ENCODE measurements at regions not wholly inside any gene's neighbourhood (a gene's known extent, or its start where the extent isn't known, plus 50 kb on each side); places are given as distances from the start of the nearest gene placed in this dataset.

- TF ChIP-seq CEBPB (IDR thresholded peaks at IDR 0.05) (no peak), ZBTB7A (IDR thresholded peaks at IDR 0.05; ENCODE audit: low read depth) (no peak)
Observed at GRCh38 chr13:105450784-105451183, 1084.7 kb downstream of the EFNB2 start.

GRCh38 chr13:105448811-105449210 lies 1086.7 kb downstream of the EFNB2 start:
- TF ChIP-seq USF1 (IDR thresholded peaks at IDR 0.05) (no peak), NFIC (IDR thresholded peaks at IDR 0.05) (no peak), TCF12 (IDR thresholded peaks at IDR 0.05; ENCODE audit: low read depth) (no peak), MAX (IDR thresholded peaks at IDR 0.05) (no peak), TEAD4 (IDR thresholded peaks at IDR 0.05) (no peak), EGR1 (IDR thresholded peaks at IDR 0.05) (no peak), REST (IDR thresholded peaks at IDR 0.05; ENCODE audit: low read depth) (no peak), EP300 (IDR thresholded peaks at IDR 0.05; ENCODE audit: borderline replicate concordance) (no peak), RAD21 (IDR thresholded peaks at IDR 0.05; ENCODE audit: low read depth) (no peak), CREB1 (IDR thresholded peaks at IDR 0.05; ENCODE audit: low read depth) (no peak), CEBPB (IDR thresholded peaks at IDR 0.05) (no peak), YY1 (IDR thresholded peaks at IDR 0.05; ENCODE audit: low read depth) (no peak)

- TF ChIP-seq EP300 (IDR thresholded peaks at IDR 0.05; ENCODE audit: borderline replicate concordance) (no peak), RAD21 (IDR thresholded peaks at IDR 0.05; ENCODE audit: low read depth) (no peak), MAX (IDR thresholded peaks at IDR 0.05) (no peak), YY1 (IDR thresholded peaks at IDR 0.05; ENCODE audit: low read depth) (no peak), FOXM1 (IDR thresholded peaks at IDR 0.05; ENCODE audit: borderline replicate concordance, low read depth) (no peak), TEAD4 (IDR thresholded peaks at IDR 0.05) (no peak), USF1 (IDR thresholded peaks at IDR 0.05) (no peak), TCF12 (IDR thresholded peaks at IDR 0.05; ENCODE audit: low read depth) (no peak), TAF1 (IDR thresholded peaks at IDR 0.05; ENCODE audit: low read depth) (no peak), ZBTB7A (IDR thresholded peaks at IDR 0.05; ENCODE audit: low read depth) (no peak)
Observed at GRCh38 chr13:105446197-105446596, 1089.3 kb downstream of the EFNB2 start.

- TF ChIP-seq FOXM1 (IDR thresholded peaks at IDR 0.05; ENCODE audit: borderline replicate concordance, low read depth) (no peak), CREB1 (IDR thresholded peaks at IDR 0.05; ENCODE audit: low read depth) (no peak)
Observed at GRCh38 chr13:105445796-105446195, 1089.7 kb downstream of the EFNB2 start.

GRCh38 chr13:105442949-105443699 lies 1092.3 kb downstream of the EFNB2 start:
- TF ChIP-seq RAD21 (IDR thresholded peaks at IDR 0.05; ENCODE audit: low read depth) (no peak), TCF12 (IDR thresholded peaks at IDR 0.05; ENCODE audit: low read depth) (no peak), YY1 (IDR thresholded peaks at IDR 0.05; ENCODE audit: low read depth) (0 out of 2 replicates have a peak, but pooled peaks have one; percentile 20), REST (IDR thresholded peaks at IDR 0.05; ENCODE audit: low read depth) (no peak), NFIC (IDR thresholded peaks at IDR 0.05) (peak; percentile 73), CEBPB (IDR thresholded peaks at IDR 0.05) (peak; percentile 65; the same call in 1 of the 2 replicates), MAX (IDR thresholded peaks at IDR 0.05) (peak; percentile 69; the same call in 1 of the 2 replicates), EGR1 (IDR thresholded peaks at IDR 0.05) (no peak), CREB1 (IDR thresholded peaks at IDR 0.05; ENCODE audit: low read depth) (no peak), FOXM1 (IDR thresholded peaks at IDR 0.05; ENCODE audit: borderline replicate concordance, low read depth) (no peak), TEAD4 (IDR thresholded peaks at IDR 0.05) (peak; percentile 59; the same call in 1 of the 2 replicates), EP300 (IDR thresholded peaks at IDR 0.05; ENCODE audit: borderline replicate concordance) (peak; percentile 37; the same call in 1 of the 2 replicates), USF1 (IDR thresholded peaks at IDR 0.05) (peak; percentile 87), TAF1 (IDR thresholded peaks at IDR 0.05; ENCODE audit: low read depth) (no peak), ZBTB7A (IDR thresholded peaks at IDR 0.05; ENCODE audit: low read depth) (no peak)
